Osteoblast (primary cell): ENCODE measurements at regions not wholly inside any gene's neighbourhood (a gene's known extent, or its start where the extent isn't known, plus 50 kb on each side); places are given as distances from the start of the nearest gene placed in this dataset.

Experiments
- DNase-seq: peaks from one replicate; pipeline ENCODE4 v3.0.0; 2011; ENCODE audit warnings: low spot score, mixed read lengths; ENCODE audit not compliant: insufficient read length; ENCODE audit errors: missing footprints
- H2AFZ ChIP-seq: 2 replicates; pipeline ENCODE4 v1.6.0; 2011; ENCODE audit warnings: mild to moderate bottlenecking, low read length
- H3K27ac ChIP-seq: 2 replicates; pipeline ENCODE4 v1.5.1; 2011; ENCODE audit warnings: mild to moderate bottlenecking, low read depth, low read length, moderate library complexity
- H3K27me3 ChIP-seq: 2 replicates; pipeline ENCODE4 v1.6.0; 2012; ENCODE audit warnings: mild to moderate bottlenecking, control low read depth, inconsistent platforms, low read length, moderate library complexity; ENCODE audit not compliant: insufficient read depth
- H3K36me3 ChIP-seq: 2 replicates; pipeline ENCODE4 v1.5.1; 2011; ENCODE audit warnings: mild to moderate bottlenecking, low read length, control low read depth, moderate library complexity; ENCODE audit not compliant: insufficient read depth
- H3K4me1 ChIP-seq: 2 replicates; pipeline ENCODE4 v1.5.1; 2011; ENCODE audit warnings: mild to moderate bottlenecking, low read length, control low read depth, moderate library complexity; ENCODE audit not compliant: insufficient read depth
- H3K4me2 ChIP-seq: 2 replicates; pipeline ENCODE4 v1.6.0; 2011; ENCODE audit warnings: mild to moderate bottlenecking, low read length; ENCODE audit not compliant: insufficient read depth
- H3K4me3 ChIP-seq: fragments of 200-600 bp; sonication (generic); 3 replicates; pipeline ENCODE4 v1.5.1; 2012; ENCODE audit warnings: mild to moderate bottlenecking, low read length, inconsistent platforms; ENCODE audit not compliant: insufficient read depth
- H3K79me2 ChIP-seq: 2 replicates; pipeline ENCODE4 v1.6.0; 2012; ENCODE audit warnings: mild to moderate bottlenecking, low read length, control low read depth, inconsistent platforms; ENCODE audit not compliant: insufficient read depth
- H3K9me3 ChIP-seq: 2 replicates; pipeline ENCODE4 v1.5.1; 2011; ENCODE audit warnings: low read depth, low read length, control low read depth
- H4K20me1 ChIP-seq: 2 replicates; pipeline ENCODE4 v1.6.0; 2012; ENCODE audit warnings: mild to moderate bottlenecking, low read length, control low read depth; ENCODE audit not compliant: insufficient read depth
- CTCF ChIP-seq: IDR thresholded peaks from 2 replicates; pipeline ENCODE4 v1.5.1; 2011; ENCODE audit warnings: mild to moderate bottlenecking, low read depth, low read length, moderate library complexity; ENCODE audit errors: extremely low read depth

GRCh38 chr7:118502235-118502634 lies 277.7 kb downstream of the ANKRD7 start:
- Histone ChIP-seq H3K27me3 (no peaks in the 10 kb centered on the region), H2AFZ (no peak overlapping the region), H3K79me2 (no peaks in the 10 kb centered on the region), H3K36me3 (no peaks in the 10 kb centered on the region), H3K4me3 (no peak overlapping the region), H3K27ac (no peak overlapping the region), H3K9me3 (no peaks in the 10 kb centered on the region), H4K20me1 (no peaks in the 10 kb centered on the region), H3K4me2 (no peak overlapping the region), H3K4me1 (no peaks in the 10 kb centered on the region)
- DNase-seq, result no peak
- TF ChIP-seq CTCF, result no peak

- Histone ChIP-seq H2AFZ (no peak overlapping the region), H3K27me3 (no peaks in the 10 kb centered on the region), H3K79me2 (no peaks in the 10 kb centered on the region), H3K27ac (no peak overlapping the region), H4K20me1 (no peaks in the 10 kb centered on the region), H3K4me1 (no peaks in the 10 kb centered on the region), H3K4me3 (no peak overlapping the region), H3K9me3 (peaks cover 4% of the 10 kb centered on the region), H3K36me3 (no peaks in the 10 kb centered on the region), H3K4me2 (no peak overlapping the region)
- no peak for TF ChIP-seq CTCF
- DNase-seq, result no peak
Measured at GRCh38 chr7:118511146-118511545, 286.6 kb downstream of the ANKRD7 start.

DNA sequence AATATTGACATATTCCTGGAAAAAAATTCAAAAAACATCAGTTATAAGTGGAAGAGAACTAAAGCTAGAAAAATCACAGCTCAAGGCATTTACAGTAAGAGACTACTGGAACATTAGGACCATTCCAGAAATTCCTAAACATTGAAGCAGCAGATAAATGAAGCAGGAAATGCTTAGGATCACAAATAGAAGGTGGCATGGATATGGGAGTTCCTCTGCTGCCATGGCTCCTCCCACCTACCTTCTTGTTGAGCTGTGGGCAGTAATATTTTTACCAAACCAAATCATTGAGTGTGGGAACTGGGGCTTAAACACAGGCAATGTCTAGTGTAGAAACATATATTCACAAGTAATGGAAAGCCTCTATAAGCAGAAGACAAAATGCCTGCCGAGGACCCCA lies 292.8 kb downstream of the ANKRD7 start:
- H3K36me3 ChIP-seq, result no peaks in the 10 kb centered on the region
- DNase-seq, result no peak
- peaks cover 5% of the 10 kb centered on the region for H3K9me3 ChIP-seq
- no peak overlapping the region for H3K4me3 ChIP-seq
- no peaks in the 10 kb centered on the region for H3K4me1 ChIP-seq
- TF ChIP-seq CTCF, result no peak
- no peak overlapping the region for H2AFZ ChIP-seq
- no peaks in the 10 kb centered on the region for H3K79me2 ChIP-seq
- no peak overlapping the region for H3K4me2 ChIP-seq
- H4K20me1 ChIP-seq, result no peaks in the 10 kb centered on the region
- H3K27ac ChIP-seq, result no peak overlapping the region
- H3K27me3 ChIP-seq, result no peaks in the 10 kb centered on the region

GRCh38 chr7:118525020-118525419 lies 300.5 kb downstream of the ANKRD7 start:
- Histone ChIP-seq H3K36me3 (no peaks in the 10 kb centered on the region), H4K20me1 (no peaks in the 10 kb centered on the region), H3K9me3 (no peaks in the 10 kb centered on the region), H3K4me3 (no peak overlapping the region), H3K4me1 (no peaks in the 10 kb centered on the region), H2AFZ (no peak overlapping the region), H3K4me2 (no peak overlapping the region), H3K79me2 (no peaks in the 10 kb centered on the region), H3K27me3 (no peaks in the 10 kb centered on the region), H3K27ac (no peak overlapping the region)
- DNase-seq, result no peak
- TF ChIP-seq CTCF, result no peak
